GM23338 (cell line): ENCODE measurements at regions not wholly inside any gene's neighbourhood (a gene's known extent, or its start where the extent isn't known, plus 50 kb on each side); places are given as distances from the start of the nearest gene placed in this dataset.

Source experiments
- ATAC-seq: fragments of 200-7000 bp; cut with Tn5 transposase; 3 replicates; pipeline ENCODE4 v1.9.1; 2020
- DNase-seq: peaks from one replicate; pipeline ENCODE4 v3.0.0-alpha.2; 2015; ENCODE audit warnings: low spot score
- H2AFZ ChIP-seq: fragments of 200-600 bp; sonication (generic); 2 replicates; pipeline ENCODE4 v1.8.0; 2016; ENCODE audit warnings: antibody characterized with exemption, mild to moderate bottlenecking, moderate library complexity
- H3F3A ChIP-seq: fragments of 200-600 bp; sonication (generic); replicated peaks from 2 replicates; pipeline ENCODE4 v1.8.0; 2017; ENCODE audit warnings: antibody characterized with exemption, mixed run types, low read depth
- H3K27ac ChIP-seq: fragments of 200-600 bp; sonication (generic); 2 replicates; pipeline ENCODE4 v1.6.1; 2016; ENCODE audit warnings: low read depth
- H3K27me3 ChIP-seq: fragments of 200-600 bp; sonication (generic); 2 replicates; pipeline ENCODE4 v1.8.0; 2016; ENCODE audit warnings: mild to moderate bottlenecking, mixed run types, moderate library complexity; ENCODE audit not compliant: insufficient read depth
- H3K36me3 ChIP-seq: fragments of 200-600 bp; sonication (generic); 2 replicates; pipeline ENCODE4 v1.8.0; 2016; ENCODE audit warnings: mild to moderate bottlenecking; ENCODE audit not compliant: insufficient read depth
- H3K4me1 ChIP-seq: fragments of 200-600 bp; sonication (generic); 2 replicates; pipeline ENCODE4 v1.8.0; 2016; ENCODE audit warnings: mild to moderate bottlenecking, moderate library complexity; ENCODE audit not compliant: insufficient read depth
- H3K4me2 ChIP-seq: fragments of 200-600 bp; sonication (generic); 2 replicates; pipeline ENCODE4 v1.7.1; 2017; ENCODE audit warnings: mixed run types
- H3K4me3 ChIP-seq: fragments of 200-600 bp; sonication (generic); 2 replicates; pipeline ENCODE4 v1.6.1; 2016; ENCODE audit warnings: mixed run types
- H3K79me2 ChIP-seq: fragments of 200-600 bp; sonication (generic); replicated peaks from 2 replicates; pipeline ENCODE4 v1.8.0; 2017; ENCODE audit warnings: mild to moderate bottlenecking; ENCODE audit not compliant: insufficient read depth
- H3K9me2 ChIP-seq: fragments of 200-600 bp; sonication (generic); 2 replicates; pipeline ENCODE4 v1.8.0; 2017; ENCODE audit not compliant: insufficient read depth
- H4K20me1 ChIP-seq: fragments of 200-600 bp; sonication (generic); replicated peaks from 2 replicates; pipeline ENCODE4 v1.8.0; 2017; ENCODE audit warnings: mild to moderate bottlenecking; ENCODE audit not compliant: insufficient read depth
- H3K27ac Mint-ChIP-seq: 2 replicates; pipeline ENCODE4 v1.8.0; 2020; ENCODE audit warnings: inconsistent platforms, mild to moderate bottlenecking, moderate library complexity, mixed read lengths
- H3K27me3 Mint-ChIP-seq: 3 replicates; pipeline ENCODE4 v1.8.0; 2022; ENCODE audit warnings: low read depth, mild to moderate bottlenecking, moderate library complexity, mixed read lengths, inconsistent platforms; ENCODE audit not compliant: insufficient read depth, poor library complexity
- H3K36me3 Mint-ChIP-seq: 3 replicates; pipeline ENCODE4 v1.8.0; 2021; ENCODE audit warnings: low read depth, mild to moderate bottlenecking, inconsistent platforms, moderate library complexity, mixed read lengths
- H3K4me1 Mint-ChIP-seq: 3 replicates; pipeline ENCODE4 v1.8.0; 2020; ENCODE audit warnings: mild to moderate bottlenecking, inconsistent platforms, mixed read lengths
- H3K4me3 Mint-ChIP-seq: 3 replicates; pipeline ENCODE4 v1.8.0; 2021; ENCODE audit warnings: moderate library complexity, mild to moderate bottlenecking, inconsistent platforms, mixed read lengths
- H3K9me3 Mint-ChIP-seq: 3 replicates; pipeline ENCODE4 v1.8.0; 2020; ENCODE audit warnings: moderate library complexity, mild to moderate bottlenecking, inconsistent platforms, mixed read lengths
- CREB1 ChIP-seq: fragments of 250-450 bp; sonication (Bioruptor Pico); IDR thresholded peaks from 2 replicates; pipeline ENCODE4 v1.5.0; 2020; ENCODE audit warnings: low read depth, mild to moderate bottlenecking, moderate library complexity
- EZH2 ChIP-seq: fragments of 200-600 bp; sonication (generic); IDR thresholded peaks from one replicate; pipeline ENCODE4 v1.8.0; 2017; ENCODE audit warnings: antibody characterized with exemption, mild to moderate bottlenecking, low read depth; ENCODE audit not compliant: unreplicated experiment
- EZH2phosphoT487 ChIP-seq: fragments of 200-600 bp; sonication (generic); IDR thresholded peaks from one replicate; pipeline ENCODE4 v1.8.1; 2018; ENCODE audit warnings: antibody characterized with exemption; ENCODE audit not compliant: unreplicated experiment
- JUNB ChIP-seq: IDR thresholded peaks from one replicate; pipeline ENCODE4 v1.6.1; 2016; ENCODE audit warnings: antibody characterized with exemption; ENCODE audit not compliant: unreplicated experiment
- NANOG ChIP-seq: IDR thresholded peaks from 2 replicates; pipeline ENCODE4 v1.6.1; 2016; ENCODE audit warnings: antibody characterized with exemption, borderline replicate concordance
- POLR2AphosphoS5 ChIP-seq: IDR thresholded peaks from 2 replicates; pipeline ENCODE4 v1.6.1; 2016; ENCODE audit warnings: antibody characterized with exemption, low read depth
- STAT1 ChIP-seq: IDR thresholded peaks from one replicate; pipeline ENCODE4 v1.6.1; 2016; ENCODE audit warnings: antibody characterized with exemption; ENCODE audit not compliant: unreplicated experiment
- ZNF114 ChIP-seq: fragments of 250-450 bp; sonication (Bioruptor Pico); IDR thresholded peaks from 2 replicates; pipeline ENCODE4 v1.5.0; 2020; ENCODE audit warnings: mild to moderate bottlenecking, moderate library complexity
- TF ChIP-seq, protein P1 (sequence below), 2 experiments: fragments of 200-600 bp in 1 of 2; sonication (generic) in 1 of 2; conservative IDR thresholded peaks; 2 replicates each; pipeline versions ENCODE4 v1.5.1 to v1.6.1; 2016 to 2017; ENCODE audit warnings: antibody characterized with exemption in 2 of 2, low read depth in 2 of 2, mild to moderate bottlenecking in 2 of 2, moderate library complexity in 1 of 2
- TF ChIP-seq, protein P2 (sequence below): IDR thresholded peaks from 2 replicates; pipeline ENCODE4 v1.6.1; 2016; ENCODE audit warnings: antibody characterized with exemption
- TF ChIP-seq, protein P3 (sequence below): IDR thresholded peaks from one replicate; pipeline ENCODE4 v1.6.1; 2018; ENCODE audit warnings: antibody characterized with exemption; ENCODE audit not compliant: unreplicated experiment

DNA sequence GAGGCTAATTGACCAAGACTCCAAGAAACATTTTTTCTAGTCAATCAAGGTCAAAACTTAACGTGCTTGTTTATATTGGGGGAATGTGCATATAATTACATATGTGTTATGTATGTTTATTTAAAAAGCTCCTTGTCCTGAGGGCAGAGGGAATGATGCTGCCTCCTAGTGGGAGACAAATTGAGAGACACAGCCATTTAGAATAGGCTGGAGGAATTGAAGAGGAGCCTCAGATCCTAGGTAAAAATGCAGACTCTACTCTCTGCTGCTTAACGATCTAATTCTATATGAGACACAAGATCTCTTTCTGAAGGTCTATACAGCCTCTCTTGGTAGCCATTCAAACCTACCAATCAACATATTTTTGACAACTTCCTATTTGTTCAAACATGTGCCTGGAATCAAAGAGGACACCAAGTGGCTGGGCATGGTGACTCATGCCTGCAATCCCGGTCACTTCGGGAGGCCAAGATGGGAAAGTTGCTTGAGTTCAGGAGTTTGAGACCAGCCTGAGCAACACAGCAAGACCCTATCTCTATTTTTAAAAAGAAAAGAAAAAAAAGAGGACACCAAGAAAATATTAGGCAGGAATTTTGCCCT is 136.6 kb upstream of the ZNF648 start:
- ATAC-seq = peak; percentile 55

DNA sequence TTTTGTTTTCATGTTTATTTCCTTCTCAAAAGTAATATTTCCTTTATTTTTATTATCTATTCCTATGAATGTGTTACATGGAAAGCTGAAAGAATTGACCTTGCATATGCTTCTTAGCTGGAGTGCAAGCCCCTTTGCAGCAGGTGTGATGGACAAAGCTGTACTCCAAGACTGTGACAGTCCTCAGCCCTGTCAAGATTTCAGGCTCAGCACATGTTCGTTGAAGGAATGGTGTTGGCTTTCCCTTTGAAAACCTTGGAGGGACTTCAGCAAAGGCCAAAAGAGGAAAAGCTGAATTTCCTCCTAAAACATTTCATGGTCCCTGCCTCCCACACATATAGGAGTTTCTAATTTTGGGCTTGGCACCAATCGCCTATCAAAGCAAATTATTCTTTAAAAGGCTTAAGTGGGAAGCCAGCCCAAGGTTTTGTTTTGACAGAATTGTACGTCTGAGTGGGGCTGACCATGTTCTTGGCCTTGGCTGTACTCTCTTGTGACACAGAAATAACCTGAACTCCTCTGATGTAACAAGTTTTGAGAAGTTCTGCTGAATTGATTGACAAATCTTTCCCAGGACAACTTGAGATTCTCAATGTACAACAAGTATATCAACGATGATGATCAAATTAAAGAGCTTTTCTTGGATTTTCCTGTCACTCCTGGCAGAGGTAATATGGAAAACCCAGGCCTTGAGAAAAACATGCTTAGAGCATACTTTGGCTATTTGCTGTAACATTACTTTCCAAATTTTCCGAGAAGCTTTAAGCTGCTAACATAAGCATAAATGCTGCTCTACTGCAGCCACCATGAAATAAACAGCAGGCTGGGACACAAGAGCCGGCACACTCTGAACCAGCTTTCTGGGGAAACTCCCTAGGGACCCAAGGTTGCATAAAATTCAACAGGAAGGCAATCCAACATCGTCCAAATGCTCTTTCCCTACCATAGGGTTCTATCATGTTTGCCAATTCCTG is 135.7 kb upstream of the ZNF648 start:
- no peaks in the 10 kb centered on the region for H3K9me3 Mint-ChIP-seq
- no peak overlapping the region for H3K27ac Mint-ChIP-seq

More for the DNA sequence above, 136.6 kb upstream of the ZNF648 start:
- Histone ChIP-seq H4K20me1 (no peaks in the 10 kb centered on the region), H3K79me2 (no peaks in the 10 kb centered on the region), H3K27me3 (no peaks in the 10 kb centered on the region), H3K27ac (no peak overlapping the region), H3K4me1 (no peaks in the 10 kb centered on the region), H3K9me2 (no peaks in the 10 kb centered on the region; the same call in 1 of the 2 replicates), H3K4me3 (no peak overlapping the region), H3F3A (no peaks in the 10 kb centered on the region), H2AFZ (no peak overlapping the region; the same call in 1 of the 2 replicates), H3K36me3 (no peaks in the 10 kb centered on the region), H3K4me2 (no peak overlapping the region)
- Mint-ChIP-seq H3K27me3 (no peaks in the 10 kb centered on the region), H3K9me3 (no peaks in the 10 kb centered on the region), H3K4me3 (no peak overlapping the region), H3K4me1 (no peaks in the 10 kb centered on the region; the same call in 2 of the 3 replicates), H3K27ac (no peak overlapping the region), H3K36me3 (no peaks in the 10 kb centered on the region)
- TF ChIP-seq EZH2 (no peak), STAT1 (no peak), NANOG (no peak), JUNB (no peak), ZNF114 (CRISPR knock-in tag) (no peak), POLR2AphosphoS5 (no peak), CREB1 (CRISPR knock-in tag) (no peak)
- TF ChIP-seq, protein P1, sequence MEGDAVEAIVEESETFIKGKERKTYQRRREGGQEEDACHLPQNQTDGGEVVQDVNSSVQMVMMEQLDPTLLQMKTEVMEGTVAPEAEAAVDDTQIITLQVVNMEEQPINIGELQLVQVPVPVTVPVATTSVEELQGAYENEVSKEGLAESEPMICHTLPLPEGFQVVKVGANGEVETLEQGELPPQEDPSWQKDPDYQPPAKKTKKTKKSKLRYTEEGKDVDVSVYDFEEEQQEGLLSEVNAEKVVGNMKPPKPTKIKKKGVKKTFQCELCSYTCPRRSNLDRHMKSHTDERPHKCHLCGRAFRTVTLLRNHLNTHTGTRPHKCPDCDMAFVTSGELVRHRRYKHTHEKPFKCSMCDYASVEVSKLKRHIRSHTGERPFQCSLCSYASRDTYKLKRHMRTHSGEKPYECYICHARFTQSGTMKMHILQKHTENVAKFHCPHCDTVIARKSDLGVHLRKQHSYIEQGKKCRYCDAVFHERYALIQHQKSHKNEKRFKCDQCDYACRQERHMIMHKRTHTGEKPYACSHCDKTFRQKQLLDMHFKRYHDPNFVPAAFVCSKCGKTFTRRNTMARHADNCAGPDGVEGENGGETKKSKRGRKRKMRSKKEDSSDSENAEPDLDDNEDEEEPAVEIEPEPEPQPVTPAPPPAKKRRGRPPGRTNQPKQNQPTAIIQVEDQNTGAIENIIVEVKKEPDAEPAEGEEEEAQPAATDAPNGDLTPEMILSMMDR (conservative IDR thresholded peaks at IDR 0.05; ENCODE audit: low read depth in 2 of 2) = peak; percentile 68 to 72
- peak; percentile 50 for DNase-seq

More for the DNA sequence above, 135.7 kb upstream of the ZNF648 start:
- Histone ChIP-seq H3K4me3 (no peak overlapping the region), H3K4me2 (no peak overlapping the region), H3K36me3 (no peaks in the 10 kb centered on the region), H3K9me2 (no peaks in the 10 kb centered on the region; the same call in 1 of the 2 replicates), H3F3A (no peaks in the 10 kb centered on the region), H3K4me1 (no peaks in the 10 kb centered on the region), H3K27me3 (no peaks in the 10 kb centered on the region), H4K20me1 (no peaks in the 10 kb centered on the region), H3K79me2 (no peaks in the 10 kb centered on the region), H2AFZ (no peak overlapping the region), H3K27ac (no peak overlapping the region)
- Mint-ChIP-seq H3K4me3 (no peak overlapping the region), H3K36me3 (no peaks in the 10 kb centered on the region), H3K27me3 (no peaks in the 10 kb centered on the region), H3K4me1 (no peaks in the 10 kb centered on the region; the same call in 2 of the 3 replicates)
- no peak for ATAC-seq
- TF ChIP-seq, protein P2, sequence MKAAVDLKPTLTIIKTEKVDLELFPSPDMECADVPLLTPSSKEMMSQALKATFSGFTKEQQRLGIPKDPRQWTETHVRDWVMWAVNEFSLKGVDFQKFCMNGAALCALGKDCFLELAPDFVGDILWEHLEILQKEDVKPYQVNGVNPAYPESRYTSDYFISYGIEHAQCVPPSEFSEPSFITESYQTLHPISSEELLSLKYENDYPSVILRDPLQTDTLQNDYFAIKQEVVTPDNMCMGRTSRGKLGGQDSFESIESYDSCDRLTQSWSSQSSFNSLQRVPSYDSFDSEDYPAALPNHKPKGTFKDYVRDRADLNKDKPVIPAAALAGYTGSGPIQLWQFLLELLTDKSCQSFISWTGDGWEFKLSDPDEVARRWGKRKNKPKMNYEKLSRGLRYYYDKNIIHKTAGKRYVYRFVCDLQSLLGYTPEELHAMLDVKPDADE = no peak
- TF ChIP-seq NANOG = no peak
- TF ChIP-seq EZH2phosphoT487 = no peak
- no peak for TF ChIP-seq POLR2AphosphoS5
- no peak for TF ChIP-seq JUNB
- no peak for TF ChIP-seq STAT1
- no peak for TF ChIP-seq EZH2
- TF ChIP-seq, protein P3, sequence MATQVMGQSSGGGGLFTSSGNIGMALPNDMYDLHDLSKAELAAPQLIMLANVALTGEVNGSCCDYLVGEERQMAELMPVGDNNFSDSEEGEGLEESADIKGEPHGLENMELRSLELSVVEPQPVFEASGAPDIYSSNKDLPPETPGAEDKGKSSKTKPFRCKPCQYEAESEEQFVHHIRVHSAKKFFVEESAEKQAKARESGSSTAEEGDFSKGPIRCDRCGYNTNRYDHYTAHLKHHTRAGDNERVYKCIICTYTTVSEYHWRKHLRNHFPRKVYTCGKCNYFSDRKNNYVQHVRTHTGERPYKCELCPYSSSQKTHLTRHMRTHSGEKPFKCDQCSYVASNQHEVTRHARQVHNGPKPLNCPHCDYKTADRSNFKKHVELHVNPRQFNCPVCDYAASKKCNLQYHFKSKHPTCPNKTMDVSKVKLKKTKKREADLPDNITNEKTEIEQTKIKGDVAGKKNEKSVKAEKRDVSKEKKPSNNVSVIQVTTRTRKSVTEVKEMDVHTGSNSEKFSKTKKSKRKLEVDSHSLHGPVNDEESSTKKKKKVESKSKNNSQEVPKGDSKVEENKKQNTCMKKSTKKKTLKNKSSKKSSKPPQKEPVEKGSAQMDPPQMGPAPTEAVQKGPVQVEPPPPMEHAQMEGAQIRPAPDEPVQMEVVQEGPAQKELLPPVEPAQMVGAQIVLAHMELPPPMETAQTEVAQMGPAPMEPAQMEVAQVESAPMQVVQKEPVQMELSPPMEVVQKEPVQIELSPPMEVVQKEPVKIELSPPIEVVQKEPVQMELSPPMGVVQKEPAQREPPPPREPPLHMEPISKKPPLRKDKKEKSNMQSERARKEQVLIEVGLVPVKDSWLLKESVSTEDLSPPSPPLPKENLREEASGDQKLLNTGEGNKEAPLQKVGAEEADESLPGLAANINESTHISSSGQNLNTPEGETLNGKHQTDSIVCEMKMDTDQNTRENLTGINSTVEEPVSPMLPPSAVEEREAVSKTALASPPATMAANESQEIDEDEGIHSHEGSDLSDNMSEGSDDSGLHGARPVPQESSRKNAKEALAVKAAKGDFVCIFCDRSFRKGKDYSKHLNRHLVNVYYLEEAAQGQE = no peak
- TF ChIP-seq, protein P1 (conservative IDR thresholded peaks at IDR 0.05; ENCODE audit: low read depth in 2 of 2) = no peak
- DNase-seq = no peak
